ENCODE measurements at regions not wholly inside any gene's neighbourhood (a gene's known extent, or its start where the extent isn't known, plus 50 kb on each side); places are given as distances from the start of the nearest gene placed in this dataset.

GRCh38 chr14:38316922-38317321, 61.0 kb upstream of the CLEC14A start:
- TF ChIP-seq FOXM1 (IDR thresholded peaks at IDR 0.05; ENCODE audit: borderline replicate concordance) = no peak
- no peak for TF ChIP-seq FOXA1 (IDR thresholded peaks at IDR 0.05)
